ENCODE measurements at regions not wholly inside any gene's neighbourhood (a gene's known extent, or its start where the extent isn't known, plus 50 kb on each side); places are given as distances from the start of the nearest gene placed in this dataset.

DNA sequence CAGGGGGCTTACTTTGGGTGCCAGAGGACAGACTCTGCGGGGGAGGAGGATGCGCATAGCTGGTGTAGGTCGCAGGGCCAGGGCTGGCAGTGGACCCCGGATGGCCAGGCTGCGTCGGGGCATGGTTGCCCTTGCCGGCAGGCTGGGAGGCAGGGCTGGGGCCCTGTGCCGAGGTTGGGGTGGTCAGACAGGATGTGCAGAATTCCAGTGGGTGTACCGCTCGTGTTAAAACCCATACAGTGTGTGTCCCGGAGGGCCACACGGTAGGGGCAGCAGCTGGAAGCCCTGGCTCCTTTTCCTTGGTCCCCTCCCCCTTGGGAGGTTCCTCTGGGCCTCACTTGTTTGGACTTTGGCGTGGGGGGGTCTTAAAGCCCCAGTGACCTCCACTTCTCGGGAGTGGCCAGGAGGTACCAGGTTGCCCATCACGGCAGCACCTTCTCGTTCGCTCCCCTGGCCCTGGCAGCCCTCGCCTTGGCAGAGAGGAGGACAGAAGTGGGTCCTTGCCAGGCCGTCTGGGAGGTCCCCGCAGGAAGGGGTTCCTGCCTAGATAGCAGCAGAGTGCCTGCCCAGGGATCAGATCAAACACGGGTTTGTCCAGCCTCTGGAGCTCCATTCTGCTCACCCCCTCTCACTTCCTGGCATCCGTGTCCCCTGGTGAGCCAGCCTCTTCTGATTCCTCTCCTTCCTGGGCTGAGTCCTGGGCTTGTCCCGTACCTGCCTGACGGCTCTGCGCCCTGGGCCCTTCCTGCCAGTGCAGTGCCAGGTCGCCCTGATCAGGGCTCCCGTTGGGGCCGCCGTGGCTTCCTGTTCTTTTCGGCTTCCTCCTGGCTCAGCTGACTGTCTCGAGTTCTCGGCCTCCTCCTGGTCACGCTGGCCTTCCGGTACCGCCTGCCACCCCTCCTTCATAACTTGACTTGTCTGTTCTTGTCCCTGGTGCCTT is 56.7 kb upstream of the HGFAC start:
- DNase-seq, result no peak

DNA sequence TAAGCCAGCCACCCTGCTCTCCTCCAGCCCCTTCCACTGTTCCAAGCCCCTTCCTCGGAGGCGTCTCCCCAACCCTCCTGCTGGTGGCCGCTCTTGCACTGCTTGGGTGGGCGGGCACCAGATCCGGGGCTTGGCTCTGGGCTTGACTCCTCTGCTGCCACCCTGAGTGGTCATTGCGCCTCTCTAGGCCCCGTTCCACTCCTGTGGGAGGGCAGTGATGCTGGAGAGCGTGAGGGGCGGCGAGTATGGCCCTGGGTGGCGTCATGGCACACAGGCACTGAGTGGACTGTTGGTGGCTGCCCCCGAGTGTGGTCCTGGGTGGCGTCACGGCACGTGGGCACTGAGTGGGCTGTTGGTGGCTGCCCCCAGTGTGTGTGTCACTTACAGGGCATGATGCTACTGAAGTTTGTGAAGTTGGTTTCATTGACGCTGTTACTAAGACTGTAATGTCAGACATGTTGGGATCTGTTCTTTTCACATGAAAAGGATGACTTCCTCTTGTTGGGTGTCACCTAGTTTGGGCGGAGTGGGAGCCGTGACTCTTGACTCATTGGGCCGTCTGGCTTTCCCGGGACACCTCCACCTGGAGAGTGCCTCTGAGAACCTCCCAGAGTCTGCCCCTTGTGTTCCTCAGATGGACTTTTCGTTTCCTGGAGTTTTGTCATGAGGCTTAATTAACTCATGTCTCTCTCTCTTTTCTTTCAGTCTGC is 55.9 kb upstream of the HGFAC start:
- DNase-seq, result no peak

DNA sequence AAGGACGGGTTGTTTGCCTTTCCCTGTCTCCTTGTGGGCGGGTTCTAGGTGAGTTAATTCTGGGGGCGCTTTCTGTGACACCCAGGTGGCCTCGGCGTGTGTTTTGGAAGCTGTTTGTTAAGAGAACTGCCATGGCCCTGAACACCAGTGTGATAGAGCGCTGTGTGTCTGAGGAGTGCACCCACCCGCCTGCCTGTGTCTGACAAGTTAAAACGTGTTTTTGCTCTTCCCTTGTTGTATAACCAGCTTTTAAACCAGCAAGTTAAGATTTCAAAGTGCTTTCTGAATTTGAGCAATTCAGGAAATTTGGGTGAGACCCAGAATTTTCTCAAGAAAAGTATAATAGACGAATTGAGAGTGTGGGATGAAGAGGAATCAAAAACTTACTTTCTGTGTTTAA is 55.2 kb upstream of the HGFAC start:
- DNase-seq, result no peak

DNA sequence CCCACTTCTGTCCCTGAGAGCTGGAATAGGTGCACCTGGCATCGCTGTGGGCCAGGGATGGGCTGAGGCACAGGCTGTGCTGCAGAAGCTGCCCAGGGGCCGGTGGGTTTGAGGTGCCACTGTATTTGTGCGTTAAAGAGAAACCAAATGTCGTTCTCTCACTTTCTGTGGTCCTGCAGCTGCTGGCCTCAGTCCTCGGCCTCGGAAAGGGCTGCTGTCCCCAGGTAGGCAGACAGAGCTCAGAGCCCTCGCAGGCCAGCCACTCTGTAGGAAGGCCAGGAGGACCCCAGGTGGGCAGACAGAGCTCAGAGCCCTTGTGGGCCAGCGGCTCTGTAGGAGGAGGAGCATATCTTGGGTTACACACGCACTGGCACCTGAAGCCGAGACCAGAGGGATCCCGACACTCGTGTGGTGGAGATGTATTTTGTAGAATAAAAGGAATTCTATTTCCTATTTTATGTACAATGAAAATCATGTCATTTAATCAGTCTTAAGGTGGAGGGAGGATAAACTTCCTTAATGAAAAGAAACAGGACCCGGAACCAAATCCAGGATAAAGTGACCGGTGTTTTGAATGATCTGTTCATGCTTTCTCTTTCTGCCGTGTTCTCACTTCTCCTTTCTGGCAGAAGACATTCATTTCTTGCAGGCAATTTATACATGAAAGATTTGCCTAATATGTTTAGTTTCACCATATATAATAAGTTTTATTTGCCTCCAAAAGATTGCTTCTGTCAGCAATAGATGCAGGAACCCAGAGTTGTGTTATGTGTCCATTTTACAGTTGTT is 54.4 kb upstream of the HGFAC start:
- no peak for DNase-seq

DNA sequence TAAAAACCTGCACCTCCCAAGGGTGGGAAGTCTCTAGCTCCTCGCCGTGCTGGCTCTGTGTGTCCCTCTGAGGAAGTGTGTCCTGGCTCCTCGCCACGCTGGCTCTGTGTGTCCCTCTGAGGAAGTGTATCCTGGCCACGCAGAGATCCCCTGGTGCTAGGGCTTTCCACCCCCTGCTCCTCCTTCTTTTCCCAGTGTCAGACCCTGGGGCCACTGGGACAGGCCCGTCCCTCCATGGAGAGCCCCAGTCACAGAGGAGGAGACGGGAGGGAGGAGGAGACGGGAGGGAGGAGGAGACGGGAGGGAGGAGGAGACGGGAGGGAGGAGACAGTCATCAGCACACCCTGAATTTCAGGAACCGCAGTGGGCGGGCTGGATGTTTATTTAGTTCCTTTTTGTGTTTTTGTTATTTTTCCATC is 53.8 kb upstream of the HGFAC start:
- DNase-seq, result no peak

DNA sequence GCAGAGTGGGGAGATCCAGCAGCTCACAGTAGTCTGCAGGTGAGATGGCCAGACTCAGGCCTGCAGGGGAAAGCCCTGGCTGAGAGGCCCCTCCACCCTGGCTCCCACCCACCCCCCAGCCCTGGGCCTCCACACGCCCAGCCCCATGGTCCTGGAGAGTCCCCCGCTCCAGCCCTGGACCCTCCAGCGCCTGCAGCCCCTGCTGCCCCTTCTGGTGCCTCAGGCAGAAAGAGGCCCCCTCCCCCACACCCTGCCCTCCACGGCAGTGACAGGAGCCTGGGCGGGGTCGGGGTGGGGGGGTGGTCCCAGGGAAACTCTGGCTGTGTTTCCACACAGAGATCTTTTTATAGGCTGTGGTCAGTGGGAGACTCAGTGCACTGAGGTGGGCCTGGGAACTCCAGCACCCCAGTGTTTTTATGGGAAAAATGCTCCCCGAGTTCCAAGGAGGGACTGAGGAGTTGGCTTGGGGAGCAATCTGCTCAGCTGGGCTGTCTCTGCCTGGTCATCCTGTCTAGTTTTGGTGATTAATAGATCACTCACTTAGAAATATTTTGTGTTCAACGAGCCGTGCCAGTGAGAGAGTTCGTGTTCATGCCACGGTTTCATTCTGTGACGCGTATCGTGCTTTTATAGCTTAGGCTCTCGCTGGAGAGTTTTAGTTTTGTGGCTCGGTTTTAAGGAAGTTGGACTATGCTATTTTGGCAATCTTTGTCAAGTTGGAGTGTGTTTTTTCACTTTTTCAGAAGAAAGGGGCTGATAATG is 53.1 kb upstream of the HGFAC start:
- no peak for DNase-seq

DNA sequence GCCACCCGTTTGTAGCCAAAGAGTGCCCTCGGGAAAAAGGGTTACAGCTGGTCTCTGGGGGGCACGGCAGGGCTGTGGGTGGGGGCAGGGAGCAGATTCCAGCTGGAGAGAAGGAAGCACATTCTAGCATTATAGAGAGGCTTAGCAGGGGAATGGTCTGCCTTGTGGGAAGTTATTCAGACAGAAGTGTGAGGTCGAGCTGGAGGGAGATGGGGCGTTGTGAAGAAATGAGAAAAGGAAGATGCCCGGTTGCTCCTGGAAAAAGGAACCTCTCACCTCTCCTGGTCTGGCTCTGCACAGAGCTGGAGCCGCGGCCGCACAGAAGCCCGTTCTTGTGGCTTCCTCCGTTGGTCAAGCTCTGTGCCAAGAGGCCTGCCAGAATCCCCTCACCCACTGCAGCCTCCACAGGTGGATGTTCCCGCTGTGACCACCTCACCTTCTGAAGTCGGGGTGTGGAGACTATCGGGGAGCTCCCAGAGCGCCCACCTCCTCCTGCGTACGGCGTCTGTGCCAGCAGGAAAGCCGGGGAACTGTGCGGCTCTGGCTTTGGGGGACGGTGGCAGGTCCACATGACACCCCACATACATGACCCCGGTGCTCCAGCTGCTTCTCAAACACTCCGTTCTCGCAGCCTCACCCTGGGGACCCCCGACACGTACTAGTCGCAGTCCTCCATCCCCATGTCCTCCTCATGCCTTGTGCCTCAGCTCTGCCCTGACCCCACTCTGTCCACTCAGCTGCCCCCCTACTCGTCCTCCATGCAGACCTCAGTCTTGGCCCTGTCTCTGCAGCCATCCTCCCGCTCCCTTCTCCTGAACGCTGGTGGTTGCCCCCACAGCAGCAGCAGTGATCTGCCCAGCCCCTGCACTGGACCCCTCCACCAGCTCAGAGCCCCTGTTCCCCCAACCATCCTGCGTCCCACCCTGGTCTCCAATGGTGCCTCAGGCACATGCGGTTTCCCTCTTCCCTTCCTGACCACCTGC is 52.2 kb upstream of the HGFAC start:
- no peak for DNase-seq

DNA sequence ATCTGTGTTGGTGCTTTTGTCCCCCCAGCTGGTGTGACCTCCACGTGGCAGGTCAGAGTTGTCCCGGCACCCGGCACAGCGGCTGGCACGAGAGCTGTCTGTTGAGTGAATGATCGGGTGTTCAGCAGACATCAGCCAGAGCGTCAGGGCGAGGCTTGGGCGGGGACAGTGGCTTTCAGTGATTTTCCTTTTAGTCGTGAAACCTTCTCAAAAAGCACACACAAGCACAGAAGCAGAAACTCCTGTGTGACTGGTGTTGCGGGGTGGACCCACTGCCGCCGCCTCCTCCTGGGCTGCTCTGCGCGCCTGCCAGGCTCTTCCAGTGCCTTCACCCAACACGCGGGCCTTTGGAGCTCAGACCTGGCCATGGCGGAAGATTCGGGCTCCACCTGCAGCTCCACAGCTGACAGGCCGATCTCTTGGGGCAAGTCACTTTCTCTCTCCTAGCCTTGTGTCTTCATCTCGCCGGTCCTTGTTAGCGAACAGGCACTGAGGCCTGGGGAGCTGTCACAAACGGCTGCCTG is 51.4 kb upstream of the HGFAC start:
- DNase-seq, result no peak

DNA sequence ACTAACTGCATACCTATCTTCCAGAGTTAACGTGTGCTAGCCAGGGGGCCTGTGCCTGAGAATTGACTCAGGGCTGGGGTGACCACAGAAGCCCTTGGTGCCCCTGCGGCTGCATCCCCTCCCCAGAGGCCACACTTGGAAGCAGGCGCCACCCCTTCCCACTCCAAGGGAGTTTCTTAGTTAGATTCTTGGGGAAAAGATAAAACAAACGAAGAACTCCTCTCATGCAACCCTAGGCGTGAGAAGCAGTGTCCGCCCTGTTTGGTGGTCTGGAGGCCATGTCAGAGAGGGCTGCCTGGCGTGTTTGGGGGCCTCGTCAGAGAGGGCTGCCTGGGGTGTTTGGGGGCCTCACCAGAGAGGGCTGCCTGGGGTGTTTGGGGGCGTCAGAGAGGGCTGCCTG is 50.3 kb upstream of the HGFAC start:
- DNase-seq, result no peak

All from stimulated activated CD4-positive, alpha-beta T cell treated with anti-CD3 and anti-CD28 coated beads, Interleukin-4, amount 100 ng/mL, for 24 hours (primary cell).